Osteoblast (primary cell): ENCODE measurements at regions not wholly inside any gene's neighbourhood (a gene's known extent, or its start where the extent isn't known, plus 50 kb on each side); places are given as distances from the start of the nearest gene placed in this dataset.

ENCODE experiments used
- DNase-seq: peaks from one replicate; pipeline ENCODE4 v3.0.0; 2011; ENCODE audit warnings: low spot score, mixed read lengths; ENCODE audit not compliant: insufficient read length; ENCODE audit errors: missing footprints
- H2AFZ ChIP-seq: 2 replicates; pipeline ENCODE4 v1.6.0; 2011; ENCODE audit warnings: mild to moderate bottlenecking, low read length
- H3K27ac ChIP-seq: 2 replicates; pipeline ENCODE4 v1.5.1; 2011; ENCODE audit warnings: mild to moderate bottlenecking, low read depth, low read length, moderate library complexity
- H3K27me3 ChIP-seq: 2 replicates; pipeline ENCODE4 v1.6.0; 2012; ENCODE audit warnings: mild to moderate bottlenecking, control low read depth, inconsistent platforms, low read length, moderate library complexity; ENCODE audit not compliant: insufficient read depth
- H3K36me3 ChIP-seq: 2 replicates; pipeline ENCODE4 v1.5.1; 2011; ENCODE audit warnings: mild to moderate bottlenecking, low read length, control low read depth, moderate library complexity; ENCODE audit not compliant: insufficient read depth
- H3K4me1 ChIP-seq: 2 replicates; pipeline ENCODE4 v1.5.1; 2011; ENCODE audit warnings: mild to moderate bottlenecking, low read length, control low read depth, moderate library complexity; ENCODE audit not compliant: insufficient read depth
- H3K4me2 ChIP-seq: 2 replicates; pipeline ENCODE4 v1.6.0; 2011; ENCODE audit warnings: mild to moderate bottlenecking, low read length; ENCODE audit not compliant: insufficient read depth
- H3K4me3 ChIP-seq: fragments of 200-600 bp; sonication (generic); 3 replicates; pipeline ENCODE4 v1.5.1; 2012; ENCODE audit warnings: mild to moderate bottlenecking, low read length, inconsistent platforms; ENCODE audit not compliant: insufficient read depth
- H3K79me2 ChIP-seq: 2 replicates; pipeline ENCODE4 v1.6.0; 2012; ENCODE audit warnings: mild to moderate bottlenecking, low read length, control low read depth, inconsistent platforms; ENCODE audit not compliant: insufficient read depth
- H3K9me3 ChIP-seq: 2 replicates; pipeline ENCODE4 v1.5.1; 2011; ENCODE audit warnings: low read depth, low read length, control low read depth
- H4K20me1 ChIP-seq: 2 replicates; pipeline ENCODE4 v1.6.0; 2012; ENCODE audit warnings: mild to moderate bottlenecking, low read length, control low read depth; ENCODE audit not compliant: insufficient read depth
- TF ChIP-seq, protein P1 (sequence below): IDR thresholded peaks from 2 replicates; pipeline ENCODE4 v1.5.1; 2011; ENCODE audit warnings: mild to moderate bottlenecking, low read depth, low read length, moderate library complexity; ENCODE audit errors: extremely low read depth

GRCh38 chrX:147565237-147565636 lies 346.5 kb upstream of the FMR1 start:
- no peak for DNase-seq
- no peak overlapping the region for H3K4me3 ChIP-seq
- no peaks in the 10 kb centered on the region for H3K36me3 ChIP-seq
- no peak overlapping the region for H2AFZ ChIP-seq
- TF ChIP-seq, protein P1, sequence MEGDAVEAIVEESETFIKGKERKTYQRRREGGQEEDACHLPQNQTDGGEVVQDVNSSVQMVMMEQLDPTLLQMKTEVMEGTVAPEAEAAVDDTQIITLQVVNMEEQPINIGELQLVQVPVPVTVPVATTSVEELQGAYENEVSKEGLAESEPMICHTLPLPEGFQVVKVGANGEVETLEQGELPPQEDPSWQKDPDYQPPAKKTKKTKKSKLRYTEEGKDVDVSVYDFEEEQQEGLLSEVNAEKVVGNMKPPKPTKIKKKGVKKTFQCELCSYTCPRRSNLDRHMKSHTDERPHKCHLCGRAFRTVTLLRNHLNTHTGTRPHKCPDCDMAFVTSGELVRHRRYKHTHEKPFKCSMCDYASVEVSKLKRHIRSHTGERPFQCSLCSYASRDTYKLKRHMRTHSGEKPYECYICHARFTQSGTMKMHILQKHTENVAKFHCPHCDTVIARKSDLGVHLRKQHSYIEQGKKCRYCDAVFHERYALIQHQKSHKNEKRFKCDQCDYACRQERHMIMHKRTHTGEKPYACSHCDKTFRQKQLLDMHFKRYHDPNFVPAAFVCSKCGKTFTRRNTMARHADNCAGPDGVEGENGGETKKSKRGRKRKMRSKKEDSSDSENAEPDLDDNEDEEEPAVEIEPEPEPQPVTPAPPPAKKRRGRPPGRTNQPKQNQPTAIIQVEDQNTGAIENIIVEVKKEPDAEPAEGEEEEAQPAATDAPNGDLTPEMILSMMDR = no peak
- H4K20me1 ChIP-seq = no peaks in the 10 kb centered on the region
- no peaks in the 10 kb centered on the region for H3K27me3 ChIP-seq
- no peak overlapping the region for H3K4me2 ChIP-seq
- H3K27ac ChIP-seq = no peak overlapping the region
- no peaks in the 10 kb centered on the region for H3K9me3 ChIP-seq
- H3K79me2 ChIP-seq = no peaks in the 10 kb centered on the region
- H3K4me1 ChIP-seq = no peaks in the 10 kb centered on the region

- H3K4me1 ChIP-seq = no peaks in the 10 kb centered on the region
These were observed 341.2 kb upstream of the FMR1 start for GRCh38 chrX:147570483-147570882.

DNA sequence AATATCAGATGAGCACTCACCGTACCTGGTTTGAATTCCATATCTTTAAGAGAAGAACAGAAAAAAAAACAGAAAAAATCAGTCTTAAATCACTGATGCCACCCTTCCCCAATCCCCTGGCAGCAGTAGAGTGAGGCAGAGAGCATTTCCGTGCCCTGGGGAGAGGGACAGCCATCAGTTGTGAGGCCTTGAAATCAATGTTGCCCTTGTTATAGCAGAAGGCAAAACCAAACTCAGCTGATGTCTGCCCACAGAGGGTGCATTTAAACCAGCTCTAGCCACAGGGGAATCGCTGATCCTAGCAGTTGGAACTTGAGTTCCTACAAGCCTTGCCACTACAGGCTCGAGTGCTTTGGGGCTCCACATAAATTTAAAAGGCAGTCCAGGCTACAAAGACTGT lies 338.5 kb upstream of the FMR1 start:
- H3K36me3 ChIP-seq = no peaks in the 10 kb centered on the region

More at GRCh38 chrX:147570483-147570882, 341.2 kb upstream of the FMR1 start:
- Histone ChIP-seq H3K79me2 (no peaks in the 10 kb centered on the region), H3K27me3 (no peaks in the 10 kb centered on the region), H3K9me3 (no peaks in the 10 kb centered on the region), H3K4me3 (no peak overlapping the region), H4K20me1 (no peaks in the 10 kb centered on the region), H3K27ac (no peak overlapping the region), H3K36me3 (no peaks in the 10 kb centered on the region), H2AFZ (no peak overlapping the region), H3K4me2 (no peak overlapping the region)
- TF ChIP-seq, protein P1 = no peak
- no peak for DNase-seq

DNA sequence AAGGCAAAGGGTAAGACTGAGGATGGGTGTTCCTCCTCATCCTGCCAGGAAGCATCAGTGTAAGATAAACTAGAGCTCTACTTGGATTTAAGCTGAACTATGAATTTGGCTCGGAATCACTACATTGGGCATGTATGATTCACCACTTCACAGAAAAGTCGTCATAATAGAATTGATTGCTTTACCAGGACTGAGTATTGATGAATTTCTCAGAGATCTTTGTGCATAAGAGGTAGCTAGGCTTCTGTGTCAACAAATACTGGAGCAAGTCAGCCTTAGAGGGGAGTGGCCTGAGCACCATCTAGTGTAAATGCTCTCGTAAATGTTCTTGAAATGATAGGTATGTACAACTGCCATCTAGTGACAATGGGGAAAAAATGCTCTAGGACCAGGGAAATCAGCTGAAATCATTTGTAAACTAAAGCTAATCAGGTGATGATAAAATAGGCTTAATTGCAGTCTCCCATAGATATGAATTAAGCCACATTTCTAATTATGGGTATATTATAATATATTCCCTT lies 309.5 kb upstream of the FMR1 start:
- no peaks in the 10 kb centered on the region for H3K4me1 ChIP-seq
- H2AFZ ChIP-seq = no peak overlapping the region
- H3K9me3 ChIP-seq = peaks cover 2% of the 10 kb centered on the region
- H3K27ac ChIP-seq = no peak overlapping the region
- H4K20me1 ChIP-seq = no peaks in the 10 kb centered on the region
- no peaks in the 10 kb centered on the region for H3K27me3 ChIP-seq
- DNase-seq = no peak
- no peaks in the 10 kb centered on the region for H3K36me3 ChIP-seq
- no peaks in the 10 kb centered on the region for H3K79me2 ChIP-seq
- H3K4me3 ChIP-seq = no peak overlapping the region
- TF ChIP-seq, protein P1 = no peak
- no peak overlapping the region for H3K4me2 ChIP-seq

More for the DNA sequence above, 338.5 kb upstream of the FMR1 start:
- no peak overlapping the region for H3K4me3 ChIP-seq
- no peak for DNase-seq
- H2AFZ ChIP-seq = no peak overlapping the region
- TF ChIP-seq, protein P1 = no peak
- H3K79me2 ChIP-seq = no peaks in the 10 kb centered on the region
- H3K27me3 ChIP-seq = no peaks in the 10 kb centered on the region
- H3K4me2 ChIP-seq = no peak overlapping the region
- no peaks in the 10 kb centered on the region for H3K9me3 ChIP-seq
- no peaks in the 10 kb centered on the region for H4K20me1 ChIP-seq
- H3K27ac ChIP-seq = no peak overlapping the region
- no peaks in the 10 kb centered on the region for H3K4me1 ChIP-seq
